GM12873 (cell line): ENCODE measurements at regions not wholly inside any gene's neighbourhood (a gene's known extent, or its start where the extent isn't known, plus 50 kb on each side); places are given as distances from the start of the nearest gene placed in this dataset.

Experiments used
- TF ChIP-seq, protein P1 (sequence below): IDR thresholded peaks from 2 replicates; pipeline ENCODE4 v1.5.1; 2012; ENCODE audit warnings: low read depth, mild to moderate bottlenecking, moderate library complexity, low read length, control low read depth; ENCODE audit not compliant: insufficient read depth; ENCODE audit errors: missing control alignments

DNA sequence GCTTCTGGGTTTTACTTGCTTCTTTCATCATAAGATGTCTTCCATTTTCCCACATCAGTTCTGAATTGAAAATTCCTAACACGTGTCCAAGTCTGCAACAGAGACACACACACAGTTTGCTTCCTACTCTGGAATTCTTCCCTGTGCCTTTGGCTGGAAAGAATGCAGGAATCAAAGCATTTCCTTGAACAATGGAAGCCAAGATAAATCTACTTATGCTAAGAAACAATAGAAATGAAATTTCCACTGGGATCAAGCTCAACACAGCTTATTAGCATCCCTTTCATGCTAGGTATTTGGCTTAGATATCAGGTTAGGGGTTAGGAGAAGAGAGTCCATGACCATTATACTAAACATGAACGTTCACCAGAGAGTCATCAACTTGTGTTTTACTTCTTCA, 101.1 kb upstream of the SCAF8 start:
- TF ChIP-seq, protein P1, sequence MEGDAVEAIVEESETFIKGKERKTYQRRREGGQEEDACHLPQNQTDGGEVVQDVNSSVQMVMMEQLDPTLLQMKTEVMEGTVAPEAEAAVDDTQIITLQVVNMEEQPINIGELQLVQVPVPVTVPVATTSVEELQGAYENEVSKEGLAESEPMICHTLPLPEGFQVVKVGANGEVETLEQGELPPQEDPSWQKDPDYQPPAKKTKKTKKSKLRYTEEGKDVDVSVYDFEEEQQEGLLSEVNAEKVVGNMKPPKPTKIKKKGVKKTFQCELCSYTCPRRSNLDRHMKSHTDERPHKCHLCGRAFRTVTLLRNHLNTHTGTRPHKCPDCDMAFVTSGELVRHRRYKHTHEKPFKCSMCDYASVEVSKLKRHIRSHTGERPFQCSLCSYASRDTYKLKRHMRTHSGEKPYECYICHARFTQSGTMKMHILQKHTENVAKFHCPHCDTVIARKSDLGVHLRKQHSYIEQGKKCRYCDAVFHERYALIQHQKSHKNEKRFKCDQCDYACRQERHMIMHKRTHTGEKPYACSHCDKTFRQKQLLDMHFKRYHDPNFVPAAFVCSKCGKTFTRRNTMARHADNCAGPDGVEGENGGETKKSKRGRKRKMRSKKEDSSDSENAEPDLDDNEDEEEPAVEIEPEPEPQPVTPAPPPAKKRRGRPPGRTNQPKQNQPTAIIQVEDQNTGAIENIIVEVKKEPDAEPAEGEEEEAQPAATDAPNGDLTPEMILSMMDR, result no peak

DNA sequence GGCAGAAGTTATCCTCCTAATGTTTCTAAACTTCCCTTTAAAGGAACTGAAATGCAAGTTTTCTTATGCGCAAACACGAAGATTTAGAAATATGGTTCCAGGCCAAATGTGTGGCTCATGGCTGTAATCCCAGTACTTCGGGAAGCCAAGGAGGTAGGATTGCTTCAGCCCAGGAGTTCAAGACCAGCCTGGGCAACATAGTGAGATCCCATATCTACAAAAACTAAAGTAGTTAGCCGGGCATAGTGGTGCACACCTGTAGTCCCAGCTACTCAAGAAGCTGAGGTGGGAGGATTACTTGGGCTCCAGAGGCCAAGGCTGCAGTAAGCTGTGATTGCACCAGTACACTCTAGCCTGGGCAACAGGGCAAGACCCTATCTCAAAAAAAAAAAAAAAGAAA, 95.8 kb upstream of the SCAF8 start:
- TF ChIP-seq, protein P1, result no peak

DNA sequence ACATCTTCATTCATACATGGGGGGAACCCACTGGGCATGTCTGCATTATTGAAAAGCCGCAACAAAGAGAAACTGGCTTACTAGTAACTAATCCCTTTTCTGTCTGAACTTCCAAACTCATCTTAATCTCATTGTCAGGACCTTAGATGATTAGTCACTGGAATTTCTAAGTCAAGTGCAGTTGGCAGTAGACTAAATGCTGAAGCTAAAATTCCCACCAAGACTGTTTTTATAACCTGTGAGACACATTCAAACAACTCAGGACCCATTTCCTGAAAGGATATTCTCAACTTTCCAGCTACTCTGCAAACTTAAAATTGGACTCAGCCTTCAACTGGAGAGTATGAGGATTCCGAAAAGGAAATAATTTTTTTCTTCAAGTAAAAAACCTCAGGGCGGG, 94.8 kb upstream of the SCAF8 start:
- TF ChIP-seq, protein P1, result no peak

DNA sequence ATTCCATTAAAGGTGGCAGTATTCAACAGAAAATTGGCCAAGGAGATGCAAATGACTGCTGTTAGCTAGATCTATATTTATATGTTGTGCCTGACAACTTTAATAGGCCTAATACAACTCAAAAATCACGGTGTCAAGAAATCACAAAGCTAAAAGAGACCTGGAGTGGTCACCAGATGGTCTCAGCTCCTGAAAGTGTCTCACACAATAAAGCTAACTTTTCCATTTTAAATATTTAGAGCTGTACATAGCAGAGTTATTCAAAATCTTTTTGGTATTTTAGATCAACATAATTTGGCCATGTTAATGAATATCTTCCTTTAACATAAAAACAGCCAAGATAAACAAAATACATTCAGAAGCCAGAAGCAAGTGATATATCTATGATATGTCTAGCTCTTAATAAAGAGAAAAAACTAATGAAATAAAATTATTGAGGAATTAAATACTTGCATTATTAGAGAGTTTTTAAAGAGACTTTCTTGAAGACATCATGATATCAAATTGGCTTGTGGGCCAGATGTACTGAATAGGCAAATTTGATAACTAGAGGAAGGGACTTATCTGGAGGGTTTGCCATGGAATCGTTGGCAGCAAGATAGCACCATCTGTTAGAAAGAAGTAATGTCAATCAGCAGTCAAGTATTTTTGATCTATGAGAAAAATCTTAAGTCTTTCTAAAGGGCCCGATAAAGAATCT, 84.9 kb upstream of the SCAF8 start:
- TF ChIP-seq, protein P1, result no peak

DNA sequence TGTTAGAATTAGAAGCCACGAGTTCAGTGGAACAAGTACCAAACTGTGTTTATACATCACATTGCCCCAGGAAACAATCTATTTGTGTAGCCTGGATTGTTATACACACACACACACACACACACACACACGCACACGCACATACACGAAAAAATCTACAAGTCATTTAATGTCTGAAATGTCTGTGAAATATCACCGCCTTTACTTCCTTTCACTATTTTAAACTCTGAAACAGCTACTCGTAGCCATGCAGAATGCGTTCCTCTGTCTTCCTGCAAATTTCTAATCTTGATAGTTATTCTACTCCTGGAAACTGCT, 84.4 kb upstream of the SCAF8 start:
- TF ChIP-seq, protein P1, result no peak

DNA sequence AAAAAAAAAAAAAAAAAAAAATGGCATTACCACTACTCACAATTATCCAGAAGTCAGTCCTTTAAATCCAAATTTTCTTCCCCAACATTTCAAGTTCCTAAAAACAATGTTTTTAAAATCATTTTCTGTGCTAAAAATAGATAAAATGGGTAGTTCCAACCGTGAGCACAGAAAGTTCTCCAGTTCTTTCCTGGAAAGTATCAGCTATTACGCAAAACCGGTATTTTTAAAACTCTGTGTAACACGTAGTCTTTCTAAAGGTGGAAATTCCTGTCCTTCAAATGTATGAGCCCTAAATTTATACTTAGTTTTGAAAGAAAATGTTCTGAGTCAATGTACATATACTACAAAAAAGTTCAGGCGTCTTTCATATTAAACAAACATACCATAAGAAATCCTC, 83.5 kb upstream of the SCAF8 start:
- TF ChIP-seq, protein P1, result no peak

DNA sequence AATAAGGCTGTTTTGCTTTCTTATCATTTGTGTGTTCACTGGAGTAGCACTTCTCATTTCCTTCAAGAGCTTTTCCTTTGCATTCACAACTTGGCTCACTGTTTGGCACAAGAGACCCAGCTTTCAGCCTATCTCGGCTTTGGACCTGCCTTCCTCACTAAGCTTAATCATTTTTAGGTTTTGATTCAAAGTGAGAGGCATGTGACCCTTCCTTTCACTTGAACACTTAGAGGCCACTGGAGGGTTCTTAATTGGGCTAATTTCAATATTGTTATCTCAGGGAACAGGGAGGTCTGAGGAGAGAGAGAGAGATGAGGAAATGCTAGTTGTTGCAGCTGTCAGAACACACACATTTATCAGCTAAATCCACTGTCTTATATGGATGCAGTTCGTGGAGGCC, 82.9 kb upstream of the SCAF8 start:
- TF ChIP-seq, protein P1, result no peak

DNA sequence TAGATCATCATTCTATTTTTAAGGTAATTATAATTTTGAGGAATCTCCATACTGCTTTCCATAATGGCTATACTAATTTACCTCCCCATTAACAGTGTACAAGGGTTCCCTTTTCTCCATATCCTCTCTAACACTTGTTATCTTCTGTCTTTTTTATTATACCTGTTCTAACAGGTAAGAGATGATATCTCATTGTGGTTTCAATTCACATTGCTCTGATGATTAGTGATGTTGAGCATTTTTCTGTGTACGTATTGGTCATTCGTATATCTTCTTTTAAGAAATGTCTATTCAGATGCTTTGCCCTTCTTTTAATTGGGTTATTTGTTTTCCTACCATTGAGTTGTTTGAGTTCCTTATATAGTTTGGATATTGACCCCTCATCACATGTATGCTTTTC, 81.6 kb upstream of the SCAF8 start:
- TF ChIP-seq, protein P1, result no peak
